K562 (cell line): ENCODE measurements at regions not wholly inside any gene's neighbourhood (a gene's known extent, or its start where the extent isn't known, plus 50 kb on each side); places are given as distances from the start of the nearest gene placed in this dataset.

Experiments
- ATAC-seq: fragments of 200-7000 bp; cut with Tn5 transposase; 3 replicates; pipeline ENCODE4 v1.9.1; 2020; ENCODE audit warnings: moderate library complexity
- BruUV-seq: library from RNA; stranded (reverse); fragments of 400-500 nt; replicated peaks from 2 replicates; lab custom pipeline; 2021; lab: Mats Ljungman, UMichigan
- CTCF ChIA-PET: fragments of 300-600 bp; formaldehyde crosslinking; extraction: SDS; loops from one replicate; lab custom pipeline; 2021; ENCODE audit warnings: low intra/inter-chr PET ratio; lab: Yijun Ruan, JAX
- POLR2A ChIA-PET: fragments of 300-600, 350-650 bp; sonication (Branson Sonifier 250); formaldehyde crosslinking; extraction: SDS; loops from one replicate; lab custom pipeline; 2021; ENCODE audit warnings: antibody characterized with exemption, inconsistent platforms; lab: Yijun Ruan, JAX
- DNase-seq, 4 experiments: peaks; one replicate each; pipeline versions ENCODE4 v3.0.0 to v3.0.0-alpha.2; 2011 to 2018; ENCODE audit warnings: low spot score in 3 of 4, mixed read lengths in 3 of 4; ENCODE audit errors: extremely low read depth in 1 of 4
- FAIRE-seq: peaks from 2 replicates; lab custom pipeline; 2011; peaks lifted over from hg19 to GRCh38; lab: Jason Lieb, UNC
- H2AFZ ChIP-seq: 2 replicates; pipeline ENCODE4 v1.6.0; 2011; ENCODE audit warnings: low read depth, low read length, control low read depth, inconsistent platforms
- H3K27ac ChIP-seq: fragments of 200-600 bp; 3 replicates; pipeline ENCODE4 v1.8.0; 2011; ENCODE audit warnings: low read depth, mild to moderate bottlenecking, control low read depth, inconsistent platforms, low read length, moderate library complexity, mixed read lengths; ENCODE audit errors: extremely low read depth
- H3K27me3 ChIP-seq, 2 experiments: fragments of 300-600 bp in 1 of 2; 2 replicates in 1 of 2; 3 replicates in 1 of 2; pipeline versions ENCODE4 v1.6.0 to v1.8.0; 2011; ENCODE audit warnings: inconsistent platforms in 2 of 2, low read length in 2 of 2, mild to moderate bottlenecking in 1 of 2, mixed read lengths in 1 of 2, moderate library complexity in 1 of 2; ENCODE audit not compliant: control insufficient read depth in 2 of 2, insufficient read depth in 2 of 2
- H3K36me3 ChIP-seq: fragments of 300-600 bp; 3 replicates; pipeline ENCODE4 v1.8.0; 2011; ENCODE audit warnings: mild to moderate bottlenecking, low read length, inconsistent platforms; ENCODE audit not compliant: control insufficient read depth, insufficient read depth
- H3K4me1 ChIP-seq, 2 experiments: fragments of 200-600 bp in 1 of 2; replicated peaks in 1 of 2; 2 replicates in 1 of 2; 3 replicates in 1 of 2; pipeline versions ENCODE4 v1.5.1 to v1.8.0; 2011; ENCODE audit warnings: inconsistent platforms in 2 of 2, low read length in 2 of 2, mild to moderate bottlenecking in 1 of 2, mixed read lengths in 1 of 2, moderate library complexity in 1 of 2; ENCODE audit not compliant: control insufficient read depth in 2 of 2, insufficient read depth in 2 of 2
- H3K4me2 ChIP-seq: 2 replicates; pipeline ENCODE4 v1.6.1; 2011; ENCODE audit warnings: low read length, control low read depth, inconsistent platforms, mixed read lengths; ENCODE audit not compliant: insufficient read depth
- H3K4me3 ChIP-seq: fragments of 200-600 bp; sonication (generic), shearing (Covaris generic); 2 replicates; pipeline ENCODE4 v1.5.1; 2016; ENCODE audit warnings: control low read depth, inconsistent platforms
- H3K79me2 ChIP-seq: fragments of 200-600 bp; 3 replicates; pipeline ENCODE4 v1.8.0; 2011; ENCODE audit warnings: low read length, inconsistent platforms; ENCODE audit not compliant: control insufficient read depth, insufficient read depth
- H3K9ac ChIP-seq, 2 experiments: 2 replicates each; pipeline versions ENCODE4 v1.6.0 to v1.6.1; 2011; ENCODE audit warnings: low read depth in 2 of 2, low read length in 2 of 2, control low read depth in 1 of 2, inconsistent platforms in 1 of 2, mild to moderate bottlenecking in 1 of 2, mixed read lengths in 1 of 2; ENCODE audit not compliant: insufficient read depth in 1 of 2
- H3K9me1 ChIP-seq: one replicate; pipeline ENCODE4 v1.6.0; 2011; ENCODE audit warnings: inconsistent platforms, mild to moderate bottlenecking, low read length, moderate library complexity; ENCODE audit not compliant: control insufficient read depth, insufficient read depth
- H3K9me3 ChIP-seq: replicated peaks from 2 replicates; pipeline ENCODE4 v1.5.1; 2011; ENCODE audit warnings: low read depth, low read length, inconsistent platforms; ENCODE audit not compliant: control insufficient read depth, insufficient read depth
- H4K20me1 ChIP-seq: replicated peaks from 2 replicates; pipeline ENCODE4 v1.6.1; 2011; ENCODE audit warnings: low read length, inconsistent platforms, mixed read lengths; ENCODE audit not compliant: control insufficient read depth, insufficient read depth
- HNRNPLL ChIP-seq: fragments of 200-400 bp; formaldehyde crosslinking; IDR thresholded peaks from 2 replicates; pipeline ENCODE4 v1.6.1; 2017; ENCODE audit warnings: low read length, low read depth, mild to moderate bottlenecking; ENCODE audit not compliant: poor library complexity, severe bottlenecking
- MYC ChIP-seq, 2 experiments: fragments of 250-450 bp in 1 of 2; sonication (Bioruptor Pico) in 1 of 2; IDR thresholded peaks; 2 replicates each; pipeline versions ENCODE4 v1.5.1 to v1.6.1; 2012 to 2021; ENCODE audit warnings: low read depth in 2 of 2, borderline replicate concordance in 1 of 2, improper control_type of control experiment in 1 of 2, low read length in 1 of 2, mild to moderate bottlenecking in 1 of 2, moderate library complexity in 1 of 2
- RBM25 ChIP-seq: fragments of 200-400 bp; formaldehyde crosslinking; IDR thresholded peaks from 2 replicates; pipeline ENCODE4 v1.6.1; 2018; ENCODE audit warnings: low read length, low read depth, moderate library complexity; ENCODE audit not compliant: severe bottlenecking
- RREB1 ChIP-seq: fragments of 250-450 bp; sonication (Bioruptor Pico); IDR thresholded peaks from 2 replicates; pipeline ENCODE4 v1.4.0; 2020
- ZNF316 ChIP-seq: fragments of 450-650 bp; IDR thresholded peaks from 2 replicates; pipeline ENCODE4 v1.6.1; 2016
- WGBS: fragments of 100-300 bp; shearing (Covaris generic); methylation state at CpG from one replicate; pipeline ENCODE4 v1.1.6; 2016; ENCODE audit warnings: low coverage, mixed read lengths; ENCODE audit not compliant: insufficient coverage; ENCODE audit errors: missing lambda C conversion rate; 5-methylcytosine and 5-hydroxymethylcytosine counted together
- in situ Hi-C: fragments of 300-500 bp; cut with MboI; formaldehyde crosslinking; loops from 4 replicates; pipeline ENCODE4 v1.15.0; 2018; ENCODE audit warnings: inconsistent platforms, mixed read lengths
- intact Hi-C: fragments of 100-400 bp; cut with micrococcal nuclease; formaldehyde crosslinking; loops from 2 replicates; pipeline ENCODE4 v1.14.2; 2022
- TF ChIP-seq, protein P1 (sequence below): sonication (generic); IDR thresholded peaks from 2 replicates; pipeline ENCODE4 v1.6.1; 2016

DNA sequence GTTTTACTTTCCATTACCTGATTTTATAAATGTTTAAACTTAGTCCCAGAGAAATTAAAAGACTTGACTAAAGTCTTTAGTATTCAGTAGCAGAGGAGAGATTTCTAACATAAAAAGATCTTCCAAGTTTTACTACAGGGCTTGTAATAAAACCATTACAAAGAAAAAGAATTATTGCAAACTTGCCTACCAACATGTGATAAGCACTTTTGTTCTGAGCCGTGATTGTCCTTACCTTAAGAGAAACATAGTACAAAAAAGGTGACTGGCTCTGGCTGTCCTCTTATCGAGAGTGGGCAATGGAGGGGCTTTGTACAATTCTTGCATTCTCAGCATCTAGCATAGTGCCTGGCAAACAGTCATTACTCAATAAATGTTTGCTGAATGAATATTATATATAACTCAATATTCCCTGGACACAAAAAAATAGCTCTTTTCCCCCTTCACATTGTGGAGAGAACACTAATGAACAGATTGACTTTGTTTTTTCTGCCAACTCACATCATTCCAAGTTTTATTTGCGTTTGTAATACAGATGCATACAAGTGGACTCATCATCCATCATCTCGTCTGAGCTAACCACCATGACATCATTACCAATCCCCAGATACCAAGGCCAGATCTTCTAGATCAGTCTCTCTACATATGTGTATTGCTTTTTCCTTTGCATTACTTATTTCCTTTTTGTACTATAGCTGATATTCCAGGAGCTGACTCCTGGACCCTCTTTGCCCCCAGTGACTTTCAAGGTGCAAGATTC, 192.8 kb upstream of the EEA1 start (continued):
- TF ChIP-seq, protein P1, sequence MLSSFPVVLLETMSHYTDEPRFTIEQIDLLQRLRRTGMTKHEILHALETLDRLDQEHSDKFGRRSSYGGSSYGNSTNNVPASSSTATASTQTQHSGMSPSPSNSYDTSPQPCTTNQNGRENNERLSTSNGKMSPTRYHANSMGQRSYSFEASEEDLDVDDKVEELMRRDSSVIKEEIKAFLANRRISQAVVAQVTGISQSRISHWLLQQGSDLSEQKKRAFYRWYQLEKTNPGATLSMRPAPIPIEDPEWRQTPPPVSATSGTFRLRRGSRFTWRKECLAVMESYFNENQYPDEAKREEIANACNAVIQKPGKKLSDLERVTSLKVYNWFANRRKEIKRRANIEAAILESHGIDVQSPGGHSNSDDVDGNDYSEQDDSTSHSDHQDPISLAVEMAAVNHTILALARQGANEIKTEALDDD: 0 out of 2 replicates have a peak, but pooled peaks have one; percentile 15
- TF ChIP-seq HNRNPLL: no peak
- TF ChIP-seq ZNF316: no peak
- TF ChIP-seq MYC (IDR thresholded peaks at IDR 0.05; ENCODE audit: low read depth, low read length): no peak
- TF ChIP-seq MYC (CRISPR knock-in tag; IDR thresholded peaks at IDR 0.05; ENCODE audit: borderline replicate concordance, low read depth): no peak
- no peak for TF ChIP-seq RBM25

GRCh38 chr12:93122569-93123091, 193.5 kb upstream of the EEA1 start:
- TF ChIP-seq, protein P1: 0 out of 2 replicates have a peak, but pooled peaks have one; percentile 11
- no peak for TF ChIP-seq RREB1 (CRISPR knock-in tag)
- TF ChIP-seq, all 486 proteins: peak for 1
- no peak overlapping the region for H3K27ac ChIP-seq
- no TSS peak for BruUV-seq
- no peaks in the 10 kb centered on the region for H3K9me1 ChIP-seq
- peak overlapping the region; percentile 38; the same call in 1 of the 2 replicates for H2AFZ ChIP-seq
- no peak overlapping the region for H3K4me2 ChIP-seq
- no peaks in the 10 kb centered on the region for H3K9me3 ChIP-seq
- WGBS: 52% methylated on average over 5 of the region's 5 CpGs
- H3K4me1 ChIP-seq: no peaks in the 10 kb centered on the region; a peak in 3 of 5 replicates
- no peaks in the 10 kb centered on the region for H3K36me3 ChIP-seq
- ATAC-seq (no peak), DNase-seq (no peak), FAIRE-seq (no peak)
- in situ Hi-C loops: no loop called here
- POLR2A ChIA-PET: interaction anchor here (0.6 to 1.3 kb wide), 2 partner anchors 16 to 250 kb away, joined by 3 to 4 read pairs; no protein-coding TSS in a partner anchor
- CTCF ChIA-PET: no interaction called here
- H3K9ac ChIP-seq: no peak overlapping the region
- intact Hi-C loops: no loop called here
- H3K79me2 ChIP-seq: no peaks in the 10 kb centered on the region
- H4K20me1 ChIP-seq: no peaks in the 10 kb centered on the region
- H3K4me3 ChIP-seq: no peak overlapping the region
- no peaks in the 10 kb centered on the region for H3K27me3 ChIP-seq
